GM06990 (cell line): ENCODE measurements at regions not wholly inside any gene's neighbourhood (a gene's known extent, or its start where the extent isn't known, plus 50 kb on each side); places are given as distances from the start of the nearest gene placed in this dataset.

Experiments used
- DNase-seq: peaks from one replicate; pipeline ENCODE4 v3.0.0-alpha.2; 2011; ENCODE audit not compliant: insufficient read length; ENCODE audit errors: extremely low read depth
- H3K27me3 ChIP-seq: replicated peaks from 2 replicates; pipeline ENCODE4 v1.6.0; 2011; ENCODE audit warnings: low read length; ENCODE audit not compliant: control insufficient read depth, insufficient read depth
- H3K36me3 ChIP-seq: 2 replicates; pipeline ENCODE4 v1.5.1; 2011; ENCODE audit warnings: low read length; ENCODE audit not compliant: control insufficient read depth, insufficient read depth
- H3K4me3 ChIP-seq: replicated peaks from 2 replicates; pipeline ENCODE4 v1.5.1; 2011; ENCODE audit warnings: low read depth, mild to moderate bottlenecking, control low read depth, low read length
- CTCF ChIP-seq: IDR thresholded peaks from 2 replicates; pipeline ENCODE4 v1.5.1; 2011; ENCODE audit warnings: low read length, control low read depth, mild to moderate bottlenecking, inconsistent platforms; ENCODE audit not compliant: insufficient read depth, poor library complexity, severe bottlenecking

- no peak for TF ChIP-seq CTCF
- DNase-seq, result no peak
- Histone ChIP-seq H3K4me3 (no peak overlapping the region), H3K27me3 (no peaks in the 10 kb centered on the region), H3K36me3 (no peaks in the 10 kb centered on the region)
Measured at GRCh38 chr18:65458871-65459270, 291.9 kb upstream of the CDH7 start.

- DNase-seq, result no peak
- no peaks in the 10 kb centered on the region for H3K27me3 ChIP-seq
- no peaks in the 10 kb centered on the region for H3K36me3 ChIP-seq
- H3K4me3 ChIP-seq, result no peak overlapping the region
- TF ChIP-seq CTCF, result no peak
Measured at GRCh38 chr18:65439188-65439587, 311.6 kb upstream of the CDH7 start.

GRCh38 chr18:65436430-65436829 lies 314.4 kb upstream of the CDH7 start:
- H3K27me3 ChIP-seq, result no peaks in the 10 kb centered on the region
- no peak for TF ChIP-seq CTCF
- no peak for DNase-seq

GRCh38 chr18:65435534-65435933 lies 315.3 kb upstream of the CDH7 start:
- DNase-seq, result no peak
- Histone ChIP-seq H3K27me3 (no peaks in the 10 kb centered on the region), H3K36me3 (no peaks in the 10 kb centered on the region), H3K4me3 (no peak overlapping the region)
- TF ChIP-seq CTCF, result no peak

More at GRCh38 chr18:65436430-65436829, 314.4 kb upstream of the CDH7 start:
- H3K4me3 ChIP-seq, result no peak overlapping the region
- no peaks in the 10 kb centered on the region for H3K36me3 ChIP-seq

GRCh38 chr18:65429601-65430000 lies 321.2 kb upstream of the CDH7 start:
- no peak for TF ChIP-seq CTCF
- Histone ChIP-seq H3K27me3 (no peaks in the 10 kb centered on the region), H3K36me3 (no peaks in the 10 kb centered on the region), H3K4me3 (no peak overlapping the region)
- no peak for DNase-seq

GRCh38 chr18:65425366-65425765 lies 325.4 kb upstream of the CDH7 start:
- Histone ChIP-seq H3K27me3 (no peaks in the 10 kb centered on the region), H3K4me3 (no peak overlapping the region), H3K36me3 (no peaks in the 10 kb centered on the region)
- no peak for DNase-seq
- TF ChIP-seq CTCF, result no peak
